ENCODE measurements at regions not wholly inside any gene's neighbourhood (a gene's known extent, or its start where the extent isn't known, plus 50 kb on each side); places are given as distances from the start of the nearest gene placed in this dataset.

GRCh38 chr14:101461891-101462290 is 99.4 kb upstream of the DIO3 start:
- POLR2A ChIA-PET = no interaction called here
- 57% methylated on average over 5 of the region's 8 CpGs for WGBS (ENCODE audit: low lambda C conversion rate)
- Histone ChIP-seq H3K36me3 (replicated peaks in 1 of 2; ENCODE audit: control insufficient read depth in 1 of 2, insufficient read depth in 2 of 2, low read length in 1 of 2) (no peaks in the 10 kb centered on the region), H3K27me3 (ENCODE audit: insufficient read depth) (no peaks in the 10 kb centered on the region), H3K9me3 (no peaks in the 10 kb centered on the region; the same call in 1 of the 2 replicates), H3K27ac (ENCODE audit: low read depth in 2 of 2, low read length in 1 of 2) (no peak overlapping the region), H3K79me2 (ENCODE audit: insufficient read depth) (no peaks in the 10 kb centered on the region), H2AFZ (ENCODE audit: low read depth) (no peak overlapping the region), H3F3A (replicated peaks; ENCODE audit: insufficient read depth) (no peaks in the 10 kb centered on the region), H3K4me1 (ENCODE audit: control insufficient read depth in 1 of 2, insufficient read depth in 2 of 2, low read depth in 1 of 2, low read length in 1 of 2) (no peaks in the 10 kb centered on the region; a peak in 1 of 4 replicates), H3K9me2 (no peaks in the 10 kb centered on the region), H4K20me1 (ENCODE audit: insufficient read depth) (no peaks in the 10 kb centered on the region), H3K4me3 (ENCODE audit: low read depth in 2 of 2, low read length in 1 of 2) (no peak overlapping the region), H3K4me2 (no peak overlapping the region), H3K9ac (no peak overlapping the region)
- no peak for DNase-seq
- CTCF ChIA-PET = no interaction called here
- TF ChIP-seq RAD21 (IDR thresholded peaks at IDR 0.05; ENCODE audit: low read length) = no peak
- no peak for TF ChIP-seq USF2 (IDR thresholded peaks at IDR 0.05; ENCODE audit: borderline replicate concordance, low read depth, low read length)
- TF ChIP-seq TEAD4 (IDR thresholded peaks at IDR 0.05; ENCODE audit: borderline replicate concordance, insufficient read depth) = no peak
- TF ChIP-seq GABPA (IDR thresholded peaks at IDR 0.05; ENCODE audit: low read depth) = no peak
- no peak for TF ChIP-seq RFX5 (IDR thresholded peaks at IDR 0.05; ENCODE audit: low read length)
- TF ChIP-seq FOSL2 (IDR thresholded peaks at IDR 0.05; ENCODE audit: borderline replicate concordance, low read depth) = no peak
- TF ChIP-seq TCF12 (IDR thresholded peaks at IDR 0.05) = no peak
- TF ChIP-seq FOXJ3 (CRISPR knock-in tag; IDR thresholded peaks at IDR 0.05) = no peak
- no peak for TF ChIP-seq GATA2 (CRISPR knock-in tag; IDR thresholded peaks at IDR 0.05)
- TF ChIP-seq JUND (IDR thresholded peaks at IDR 0.05) = no peak
- TF ChIP-seq, protein P1, sequence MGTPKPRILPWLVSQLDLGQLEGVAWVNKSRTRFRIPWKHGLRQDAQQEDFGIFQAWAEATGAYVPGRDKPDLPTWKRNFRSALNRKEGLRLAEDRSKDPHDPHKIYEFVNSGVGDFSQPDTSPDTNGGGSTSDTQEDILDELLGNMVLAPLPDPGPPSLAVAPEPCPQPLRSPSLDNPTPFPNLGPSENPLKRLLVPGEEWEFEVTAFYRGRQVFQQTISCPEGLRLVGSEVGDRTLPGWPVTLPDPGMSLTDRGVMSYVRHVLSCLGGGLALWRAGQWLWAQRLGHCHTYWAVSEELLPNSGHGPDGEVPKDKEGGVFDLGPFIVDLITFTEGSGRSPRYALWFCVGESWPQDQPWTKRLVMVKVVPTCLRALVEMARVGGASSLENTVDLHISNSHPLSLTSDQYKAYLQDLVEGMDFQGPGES (IDR thresholded peaks at IDR 0.05; ENCODE audit: low read depth, low read length) = no peak
- TF ChIP-seq, protein P2, sequence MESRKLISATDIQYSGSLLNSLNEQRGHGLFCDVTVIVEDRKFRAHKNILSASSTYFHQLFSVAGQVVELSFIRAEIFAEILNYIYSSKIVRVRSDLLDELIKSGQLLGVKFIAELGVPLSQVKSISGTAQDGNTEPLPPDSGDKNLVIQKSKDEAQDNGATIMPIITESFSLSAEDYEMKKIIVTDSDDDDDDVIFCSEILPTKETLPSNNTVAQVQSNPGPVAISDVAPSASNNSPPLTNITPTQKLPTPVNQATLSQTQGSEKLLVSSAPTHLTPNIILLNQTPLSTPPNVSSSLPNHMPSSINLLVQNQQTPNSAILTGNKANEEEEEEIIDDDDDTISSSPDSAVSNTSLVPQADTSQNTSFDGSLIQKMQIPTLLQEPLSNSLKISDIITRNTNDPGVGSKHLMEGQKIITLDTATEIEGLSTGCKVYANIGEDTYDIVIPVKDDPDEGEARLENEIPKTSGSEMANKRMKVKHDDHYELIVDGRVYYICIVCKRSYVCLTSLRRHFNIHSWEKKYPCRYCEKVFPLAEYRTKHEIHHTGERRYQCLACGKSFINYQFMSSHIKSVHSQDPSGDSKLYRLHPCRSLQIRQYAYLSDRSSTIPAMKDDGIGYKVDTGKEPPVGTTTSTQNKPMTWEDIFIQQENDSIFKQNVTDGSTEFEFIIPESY (IDR thresholded peaks at IDR 0.05; ENCODE audit: borderline replicate concordance, low read depth) = no peak
- TF ChIP-seq EZH2phosphoT487 (IDR thresholded peaks at IDR 0.05; ENCODE audit: borderline replicate concordance, low read depth) = no peak
- TF ChIP-seq NRF1 (IDR thresholded peaks at IDR 0.05; ENCODE audit: low read depth, low read length) = no peak
- TF ChIP-seq RCOR1 (IDR thresholded peaks at IDR 0.05; ENCODE audit: low read length) = no peak
- no peak for TF ChIP-seq NFIC (IDR thresholded peaks at IDR 0.05; ENCODE audit: borderline replicate concordance)
- no peak for TF ChIP-seq RXRA (IDR thresholded peaks at IDR 0.05; ENCODE audit: borderline replicate concordance, low read depth)

All from SK-N-SH (cell line).